RWPE1 (cell line): ENCODE measurements at regions not wholly inside any gene's neighbourhood (a gene's known extent, or its start where the extent isn't known, plus 50 kb on each side); places are given as distances from the start of the nearest gene placed in this dataset.

Source experiments
- CTCF ChIA-PET: fragments of 350-600 bp; sonication (Branson Sonifier 250); formaldehyde crosslinking; extraction: SDS; loops from one replicate; lab custom pipeline; 2021; lab: Yijun Ruan, JAX
- POLR2A ChIA-PET: fragments of 400-600 bp; formaldehyde crosslinking; extraction: SDS; loops from one replicate; lab custom pipeline; 2020; ENCODE audit warnings: antibody characterized with exemption; ENCODE audit not compliant: low non-redundant PET; lab: Yijun Ruan, JAX
- DNase-seq: peaks from one replicate; pipeline ENCODE4 v3.0.0; 2012; ENCODE audit warnings: low spot score
- H3K27ac ChIP-seq: fragments of 450-650 bp; 2 replicates; pipeline ENCODE4 v1.5.1; 2017
- CTCF ChIP-seq: fragments of 450-650 bp; conservative IDR thresholded peaks from 2 replicates; pipeline ENCODE4 v1.5.1; 2017; ENCODE audit warnings: low read depth, mild to moderate bottlenecking

DNA sequence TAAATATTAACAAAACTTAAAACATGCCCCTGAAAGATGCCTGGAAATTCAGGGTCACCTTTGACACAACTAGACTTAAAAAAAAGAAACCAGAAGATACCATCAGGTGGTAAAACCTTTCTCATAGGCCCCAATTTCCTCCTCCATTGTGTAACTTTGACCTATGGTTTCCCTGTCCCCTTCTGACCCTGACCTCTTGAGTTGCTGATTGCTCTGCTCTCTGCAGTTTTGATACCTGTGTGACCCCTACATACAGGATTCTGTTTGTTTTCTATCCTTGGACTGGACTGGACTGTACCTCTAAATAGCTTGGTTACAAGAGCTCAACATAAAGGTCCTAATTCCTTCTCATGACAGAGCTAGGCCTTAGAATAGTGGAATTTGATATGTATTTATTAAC lies 220.6 kb downstream of the ZIC4 start:
- no peak overlapping the region for H3K27ac ChIP-seq
- ChIA-PET POLR2A (no interaction called here), CTCF (no interaction called here)
- no peak for DNase-seq
- TF ChIP-seq CTCF, result no peak

DNA sequence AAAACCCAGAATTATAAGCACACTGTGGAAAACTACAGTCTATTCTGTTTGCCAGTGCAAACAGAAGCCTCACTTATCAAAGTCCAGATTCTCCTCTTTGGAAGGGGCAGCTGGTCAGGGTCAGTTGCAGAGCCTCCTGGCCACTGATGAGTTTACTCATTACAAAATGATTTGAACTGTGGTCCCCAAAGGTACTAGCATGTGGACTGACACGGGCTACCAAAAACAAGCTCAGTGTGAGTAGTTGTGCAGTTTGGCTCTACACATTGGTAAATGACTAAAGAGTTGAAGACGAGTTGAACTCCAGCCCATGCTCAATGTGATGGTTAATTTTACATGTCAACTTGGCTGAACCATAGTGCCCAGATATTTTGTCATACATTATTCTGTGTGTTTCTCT lies 221.5 kb downstream of the ZIC4 start:
- CTCF ChIA-PET, result no interaction called here
- DNase-seq, result no peak
- TF ChIP-seq CTCF, result no peak
- H3K27ac ChIP-seq, result no peak overlapping the region
- POLR2A ChIA-PET, result no interaction called here

GRCh38 chr3:147173257-147173656 lies 233.1 kb downstream of the ZIC4 start:
- ChIA-PET CTCF (no interaction called here), POLR2A (no interaction called here)
- no peak overlapping the region for H3K27ac ChIP-seq
- DNase-seq, result no peak
- TF ChIP-seq CTCF, result no peak

DNA sequence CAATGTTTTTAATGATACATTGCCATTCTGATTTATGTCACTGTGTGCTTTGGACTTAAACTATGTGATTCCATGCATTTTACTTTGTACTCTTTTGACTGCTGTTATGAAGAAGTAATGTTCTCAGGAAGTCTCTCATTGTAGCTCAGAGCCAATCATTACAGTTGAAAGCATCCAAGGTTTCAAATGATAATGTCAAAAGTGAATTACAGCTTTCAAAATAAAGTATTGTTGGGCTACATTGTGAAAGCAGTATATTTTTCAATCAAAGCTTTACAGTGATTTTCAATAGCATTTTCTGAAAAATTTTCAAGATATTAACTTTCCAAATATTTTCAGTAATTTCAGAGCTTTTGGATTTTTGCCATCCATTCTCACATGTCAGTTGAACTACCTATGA lies 243.6 kb downstream of the ZIC4 start:
- ChIA-PET CTCF (no interaction called here), POLR2A (no interaction called here)
- no peak for DNase-seq
- TF ChIP-seq CTCF, result no peak
- H3K27ac ChIP-seq, result no peak overlapping the region

- ChIA-PET POLR2A (no interaction called here), CTCF (no interaction called here)
- DNase-seq, result no peak
- no peak for TF ChIP-seq CTCF
- H3K27ac ChIP-seq, result no peak overlapping the region
Measured at GRCh38 chr3:147161833-147162232, 244.5 kb downstream of the ZIC4 start.

DNA sequence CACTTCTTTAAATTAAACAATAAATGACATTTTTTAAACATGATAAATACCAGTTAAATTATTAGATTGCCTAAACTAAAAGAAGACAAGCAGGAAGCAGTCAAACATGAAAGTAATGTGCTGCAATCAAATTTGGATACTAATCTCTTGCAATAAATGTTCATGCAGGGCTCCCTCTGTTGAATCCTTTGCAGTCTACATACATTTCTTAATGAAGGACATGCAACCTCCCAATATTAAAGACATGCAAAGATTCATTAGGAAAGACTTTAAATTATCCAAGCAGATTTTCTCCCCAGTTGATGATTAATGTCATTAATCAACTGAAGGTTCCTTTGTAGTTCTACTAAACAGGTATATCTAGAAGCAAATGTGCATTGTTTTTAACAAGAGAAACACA lies 245.4 kb downstream of the ZIC4 start:
- DNase-seq, result no peak
- ChIA-PET CTCF (no interaction called here), POLR2A (no interaction called here)
- H3K27ac ChIP-seq, result no peak overlapping the region
- TF ChIP-seq CTCF, result no peak

- H3K27ac ChIP-seq, result no peak overlapping the region
- TF ChIP-seq CTCF, result no peak
- ChIA-PET CTCF (interaction anchor here (0.6 kb wide), 1 partner anchor 14 kb away, joined by 3 read pairs; no protein-coding TSS in a partner anchor), POLR2A (no interaction called here)
- DNase-seq, result no peak
Measured at GRCh38 chr3:147159141-147159540, 247.2 kb downstream of the ZIC4 start.
